Astrocyte (in vitro differentiated cells and primary cell): ENCODE measurements at regions not wholly inside any gene's neighbourhood (a gene's known extent, or its start where the extent isn't known, plus 50 kb on each side); places are given as distances from the start of the nearest gene placed in this dataset.

Experiments used
- DNase-seq: peaks from one replicate; pipeline ENCODE4 v3.0.0-alpha.2; 2010; ENCODE audit warnings: low read depth
- FAIRE-seq: peaks from 2 replicates; lab custom pipeline; 2011; peaks lifted over from hg19 to GRCh38; lab: Jason Lieb, UNC
- H2AFZ ChIP-seq: 2 replicates; pipeline ENCODE4 v1.6.0; 2012; ENCODE audit warnings: low read depth, low read length, inconsistent platforms
- H3K27ac ChIP-seq: 2 replicates; pipeline ENCODE4 v1.5.1; 2011; ENCODE audit warnings: low read depth, low read length, inconsistent platforms
- H3K27me3 ChIP-seq: 2 replicates; pipeline ENCODE4 v1.6.0; 2011; ENCODE audit warnings: low read length, inconsistent platforms; ENCODE audit not compliant: insufficient read depth
- H3K36me3 ChIP-seq: 2 replicates; pipeline ENCODE4 v1.5.1; 2011; ENCODE audit warnings: low read length, inconsistent platforms; ENCODE audit not compliant: insufficient read depth
- H3K4me1 ChIP-seq: 2 replicates; pipeline ENCODE4 v1.5.1; 2011; ENCODE audit warnings: low read length, inconsistent platforms; ENCODE audit not compliant: insufficient read depth
- H3K4me2 ChIP-seq: 2 replicates; pipeline ENCODE4 v1.6.0; 2012; ENCODE audit warnings: low read length, inconsistent platforms
- H3K4me3 ChIP-seq: 2 replicates; pipeline ENCODE4 v1.5.1; 2011; ENCODE audit warnings: low read depth, mild to moderate bottlenecking, low read length, inconsistent platforms; ENCODE audit not compliant: insufficient read depth
- H3K79me2 ChIP-seq: 2 replicates; pipeline ENCODE4 v1.6.0; 2012; ENCODE audit warnings: mild to moderate bottlenecking, low read length, inconsistent platforms; ENCODE audit not compliant: insufficient read depth
- H3K9ac ChIP-seq: 2 replicates; pipeline ENCODE4 v1.6.0; 2012; ENCODE audit warnings: mild to moderate bottlenecking, low read length, inconsistent platforms
- H3K9me3 ChIP-seq: 2 replicates; pipeline ENCODE4 v1.5.1; 2012; ENCODE audit warnings: low read depth, mild to moderate bottlenecking, low read length, inconsistent platforms; ENCODE audit not compliant: insufficient read depth
- H4K20me1 ChIP-seq: 2 replicates; pipeline ENCODE4 v1.6.0; 2012; ENCODE audit warnings: low read length, inconsistent platforms; ENCODE audit not compliant: insufficient read depth
- H3K27ac Mint-ChIP-seq: one replicate; pipeline ENCODE4 v1.8.0; 2021; ENCODE audit warnings: mild to moderate bottlenecking, mixed read lengths; ENCODE audit not compliant: unreplicated experiment
- H3K27me3 Mint-ChIP-seq: one replicate; pipeline ENCODE4 v1.8.0; 2021; ENCODE audit warnings: low read depth, mixed read lengths; ENCODE audit not compliant: unreplicated experiment
- H3K36me3 Mint-ChIP-seq: one replicate; pipeline ENCODE4 v1.8.0; 2021; ENCODE audit warnings: low read depth, mixed read lengths; ENCODE audit not compliant: unreplicated experiment
- H3K4me1 Mint-ChIP-seq: one replicate; pipeline ENCODE4 v1.8.0; 2021; ENCODE audit warnings: low read depth, mixed read lengths; ENCODE audit not compliant: unreplicated experiment
- H3K4me3 Mint-ChIP-seq: one replicate; pipeline ENCODE4 v1.8.0; 2021; ENCODE audit warnings: mild to moderate bottlenecking, moderate library complexity, mixed read lengths; ENCODE audit not compliant: unreplicated experiment
- H3K9me3 Mint-ChIP-seq: one replicate; pipeline ENCODE4 v1.8.0; 2021; ENCODE audit warnings: mild to moderate bottlenecking, mixed read lengths; ENCODE audit not compliant: unreplicated experiment
- EZH2 ChIP-seq: IDR thresholded peaks from 2 replicates; pipeline ENCODE4 v1.6.1; 2012; ENCODE audit warnings: mild to moderate bottlenecking, low read length, inconsistent platforms; ENCODE audit not compliant: insufficient read depth
- TF ChIP-seq, protein P1 (sequence below): IDR thresholded peaks from 2 replicates; pipeline ENCODE4 v1.5.1; 2011; ENCODE audit warnings: low read depth, mild to moderate bottlenecking, inconsistent platforms, low read length, moderate library complexity; ENCODE audit not compliant: insufficient read depth

DNA sequence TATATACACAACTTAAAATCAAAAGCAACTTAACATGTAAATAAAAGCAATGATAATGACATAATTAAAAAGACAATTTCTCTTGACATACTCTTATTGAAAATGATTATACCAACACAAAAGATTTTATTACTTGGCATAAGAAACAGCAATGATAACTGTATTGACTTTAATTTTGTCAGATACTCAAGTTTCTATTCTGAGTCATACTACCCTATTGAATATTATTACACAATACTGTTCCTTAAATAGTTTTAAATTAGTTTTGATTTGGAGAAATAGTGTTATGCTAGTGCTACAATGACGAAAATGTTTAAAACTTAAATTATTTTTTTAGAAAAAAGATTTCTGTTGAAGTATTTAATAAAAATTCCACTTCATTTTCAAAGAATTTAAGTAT, 1319.3 kb upstream of the C9orf72 start:
- no peaks in the 10 kb centered on the region for H3K36me3 ChIP-seq
- no peaks in the 10 kb centered on the region for H3K4me1 ChIP-seq
- no peaks in the 10 kb centered on the region for H4K20me1 ChIP-seq
- no peaks in the 10 kb centered on the region for H3K79me2 ChIP-seq
- H3K27me3 ChIP-seq, result no peaks in the 10 kb centered on the region
- no peak for FAIRE-seq
- TF ChIP-seq, protein P1, sequence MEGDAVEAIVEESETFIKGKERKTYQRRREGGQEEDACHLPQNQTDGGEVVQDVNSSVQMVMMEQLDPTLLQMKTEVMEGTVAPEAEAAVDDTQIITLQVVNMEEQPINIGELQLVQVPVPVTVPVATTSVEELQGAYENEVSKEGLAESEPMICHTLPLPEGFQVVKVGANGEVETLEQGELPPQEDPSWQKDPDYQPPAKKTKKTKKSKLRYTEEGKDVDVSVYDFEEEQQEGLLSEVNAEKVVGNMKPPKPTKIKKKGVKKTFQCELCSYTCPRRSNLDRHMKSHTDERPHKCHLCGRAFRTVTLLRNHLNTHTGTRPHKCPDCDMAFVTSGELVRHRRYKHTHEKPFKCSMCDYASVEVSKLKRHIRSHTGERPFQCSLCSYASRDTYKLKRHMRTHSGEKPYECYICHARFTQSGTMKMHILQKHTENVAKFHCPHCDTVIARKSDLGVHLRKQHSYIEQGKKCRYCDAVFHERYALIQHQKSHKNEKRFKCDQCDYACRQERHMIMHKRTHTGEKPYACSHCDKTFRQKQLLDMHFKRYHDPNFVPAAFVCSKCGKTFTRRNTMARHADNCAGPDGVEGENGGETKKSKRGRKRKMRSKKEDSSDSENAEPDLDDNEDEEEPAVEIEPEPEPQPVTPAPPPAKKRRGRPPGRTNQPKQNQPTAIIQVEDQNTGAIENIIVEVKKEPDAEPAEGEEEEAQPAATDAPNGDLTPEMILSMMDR, result no peak
- TF ChIP-seq EZH2, result no peak
- no peak overlapping the region for H3K9ac ChIP-seq
- no peaks in the 10 kb centered on the region for H3K9me3 ChIP-seq
- Mint-ChIP-seq H3K4me1 (no peaks in the 10 kb centered on the region), H3K4me3 (no peak overlapping the region), H3K27ac (no peak overlapping the region), H3K27me3 (no peaks in the 10 kb centered on the region), H3K36me3 (no peaks in the 10 kb centered on the region), H3K9me3 (no peaks in the 10 kb centered on the region)
- no peak overlapping the region for H3K27ac ChIP-seq
- H3K4me3 ChIP-seq, result no peak overlapping the region
- DNase-seq, result no peak
- no peak overlapping the region for H3K4me2 ChIP-seq
- H2AFZ ChIP-seq, result no peak overlapping the region

DNA sequence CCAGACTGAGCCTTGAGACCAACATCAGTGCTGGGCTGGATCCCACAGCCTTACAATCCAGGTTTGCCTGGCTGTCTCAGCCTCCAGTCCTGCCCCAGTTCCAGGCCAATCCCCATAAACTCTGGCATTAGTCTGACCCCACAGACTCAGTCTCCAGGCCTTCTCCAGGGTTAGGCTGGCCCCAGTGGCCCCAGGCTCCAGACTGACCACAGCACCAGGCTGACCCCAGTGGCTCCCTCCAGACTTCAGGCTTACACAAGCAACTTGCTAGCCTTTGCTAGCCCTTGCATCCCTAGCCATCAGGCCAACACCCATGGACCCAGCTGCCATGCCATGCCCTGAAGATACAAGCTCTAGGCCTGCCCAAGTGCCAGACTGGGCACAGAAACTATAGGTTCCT, 1326.0 kb upstream of the C9orf72 start:
- no peak for DNase-seq
- no peaks in the 10 kb centered on the region for H3K36me3 ChIP-seq

DNA sequence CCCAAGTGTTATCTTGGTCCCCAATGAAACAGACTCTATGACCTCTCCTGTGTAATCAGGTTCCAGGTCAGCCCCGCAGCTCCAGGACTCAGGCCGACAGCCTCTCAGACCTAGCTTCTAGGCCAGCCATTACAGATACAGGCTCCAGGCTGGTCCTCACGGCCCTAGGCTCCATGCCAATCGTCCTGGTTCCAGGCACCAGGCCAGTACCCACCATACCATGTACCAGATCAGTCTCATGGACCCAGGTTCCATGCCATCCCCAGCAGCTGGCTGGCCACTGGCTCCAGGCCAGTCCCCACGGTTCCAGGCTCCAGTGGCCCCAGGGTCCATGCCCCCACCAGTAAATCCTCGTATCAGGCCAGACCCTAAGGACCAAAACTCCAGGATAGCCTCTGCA, 1326.6 kb upstream of the C9orf72 start:
- no peak for DNase-seq
- Histone ChIP-seq H3K9me3 (no peaks in the 10 kb centered on the region), H3K79me2 (no peaks in the 10 kb centered on the region), H3K4me1 (no peaks in the 10 kb centered on the region), H2AFZ (no peak overlapping the region), H3K27me3 (no peaks in the 10 kb centered on the region), H4K20me1 (no peaks in the 10 kb centered on the region), H3K4me3 (no peak overlapping the region), H3K9ac (no peak overlapping the region), H3K36me3 (no peaks in the 10 kb centered on the region), H3K4me2 (no peak overlapping the region), H3K27ac (no peak overlapping the region)
- TF ChIP-seq EZH2, result no peak
- TF ChIP-seq, protein P1, result no peak
- no peak overlapping the region for H3K27ac Mint-ChIP-seq
- no peak overlapping the region for H3K4me3 Mint-ChIP-seq
- H3K36me3 Mint-ChIP-seq, result no peaks in the 10 kb centered on the region
- FAIRE-seq, result no peak
- peaks cover 2% of the 10 kb centered on the region for H3K9me3 Mint-ChIP-seq
- H3K4me1 Mint-ChIP-seq, result no peaks in the 10 kb centered on the region
- no peaks in the 10 kb centered on the region for H3K27me3 Mint-ChIP-seq

More for the DNA sequence above, 1326.0 kb upstream of the C9orf72 start:
- no peak overlapping the region for H3K4me3 Mint-ChIP-seq
- H3K9me3 Mint-ChIP-seq, result peaks cover 2% of the 10 kb centered on the region
- Histone ChIP-seq H3K4me1 (no peaks in the 10 kb centered on the region), H3K9ac (no peak overlapping the region), H3K27ac (no peak overlapping the region), H3K9me3 (no peaks in the 10 kb centered on the region), H2AFZ (no peak overlapping the region), H4K20me1 (no peaks in the 10 kb centered on the region), H3K4me3 (no peak overlapping the region), H3K79me2 (no peaks in the 10 kb centered on the region), H3K27me3 (no peaks in the 10 kb centered on the region), H3K4me2 (no peak overlapping the region)
- no peaks in the 10 kb centered on the region for H3K4me1 Mint-ChIP-seq
- H3K27ac Mint-ChIP-seq, result no peak overlapping the region
- no peaks in the 10 kb centered on the region for H3K36me3 Mint-ChIP-seq
- FAIRE-seq, result no peak
- no peak for TF ChIP-seq EZH2
- TF ChIP-seq, protein P1, result no peak
- no peaks in the 10 kb centered on the region for H3K27me3 Mint-ChIP-seq
